ENCODE measurements at regions not wholly inside any gene's neighbourhood (a gene's known extent, or its start where the extent isn't known, plus 50 kb on each side); places are given as distances from the start of the nearest gene placed in this dataset.

DNA sequence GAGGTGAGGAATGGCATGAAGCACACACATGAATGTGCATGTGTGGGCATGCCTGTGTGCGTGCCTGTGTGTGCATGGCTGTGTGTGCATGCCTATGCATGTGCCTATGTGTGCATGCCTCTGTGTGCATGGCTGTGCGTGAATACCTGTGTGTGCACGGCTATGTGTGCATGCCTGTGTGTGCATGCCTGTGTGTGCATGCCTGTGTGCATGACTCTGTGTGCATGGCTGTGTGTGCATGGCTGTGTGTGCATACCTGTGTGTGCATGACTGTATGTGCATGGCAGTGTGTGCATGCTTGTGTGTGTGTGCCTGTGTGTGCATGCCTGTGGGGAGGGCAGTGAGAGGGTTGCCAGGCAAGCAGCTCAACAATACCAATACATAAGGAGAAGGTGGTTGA lies 276.5 kb upstream of the ERCC4 start:
- TF ChIP-seq, protein P1, sequence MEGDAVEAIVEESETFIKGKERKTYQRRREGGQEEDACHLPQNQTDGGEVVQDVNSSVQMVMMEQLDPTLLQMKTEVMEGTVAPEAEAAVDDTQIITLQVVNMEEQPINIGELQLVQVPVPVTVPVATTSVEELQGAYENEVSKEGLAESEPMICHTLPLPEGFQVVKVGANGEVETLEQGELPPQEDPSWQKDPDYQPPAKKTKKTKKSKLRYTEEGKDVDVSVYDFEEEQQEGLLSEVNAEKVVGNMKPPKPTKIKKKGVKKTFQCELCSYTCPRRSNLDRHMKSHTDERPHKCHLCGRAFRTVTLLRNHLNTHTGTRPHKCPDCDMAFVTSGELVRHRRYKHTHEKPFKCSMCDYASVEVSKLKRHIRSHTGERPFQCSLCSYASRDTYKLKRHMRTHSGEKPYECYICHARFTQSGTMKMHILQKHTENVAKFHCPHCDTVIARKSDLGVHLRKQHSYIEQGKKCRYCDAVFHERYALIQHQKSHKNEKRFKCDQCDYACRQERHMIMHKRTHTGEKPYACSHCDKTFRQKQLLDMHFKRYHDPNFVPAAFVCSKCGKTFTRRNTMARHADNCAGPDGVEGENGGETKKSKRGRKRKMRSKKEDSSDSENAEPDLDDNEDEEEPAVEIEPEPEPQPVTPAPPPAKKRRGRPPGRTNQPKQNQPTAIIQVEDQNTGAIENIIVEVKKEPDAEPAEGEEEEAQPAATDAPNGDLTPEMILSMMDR (IDR thresholded peaks at IDR 0.05) = no peak
- TF ChIP-seq ZFX (IDR thresholded peaks at IDR 0.05; ENCODE audit: borderline replicate concordance) = no peak

All from 22Rv1 (cell line).